Activated T-cell treated with anti-CD3 and anti-CD28 coated beads, Interleukin-2, amount 50 U/mL, for 72 hours (primary cell): ENCODE measurements at regions not wholly inside any gene's neighbourhood (a gene's known extent, or its start where the extent isn't known, plus 50 kb on each side); places are given as distances from the start of the nearest gene placed in this dataset.

ENCODE experiments used
- ATAC-seq, 2 donors: fragments of 150-1000 bp; cut with Tn5 transposase; replicated peaks in 1 of 2; 2 replicates each; pipeline ENCODE4 v1.10.0; 2021; ENCODE audit warnings: moderate library complexity in 2 of 2, mild to moderate bottlenecking in 1 of 2
- DNase-seq, 2 donors: peaks; one replicate each; pipeline ENCODE4 v3.0.0; 2021 to 2022; ENCODE audit warnings: mixed read lengths in 1 of 2
- H3K27ac Mint-ChIP-seq: one replicate; pipeline ENCODE4 v1.8.0; 2022; ENCODE audit warnings: mild to moderate bottlenecking, moderate library complexity, mixed read lengths
- H3K27me3 Mint-ChIP-seq: one replicate; pipeline ENCODE4 v1.8.0; 2022; ENCODE audit warnings: low read depth, mixed read lengths
- H3K36me3 Mint-ChIP-seq, 2 donors: one replicate each; pipeline ENCODE4 v1.8.0; 2022; ENCODE audit warnings: mixed read lengths in 2 of 2, mild to moderate bottlenecking in 1 of 2; ENCODE audit not compliant: insufficient read depth in 2 of 2
- H3K4me1 Mint-ChIP-seq: one replicate; pipeline ENCODE4 v1.8.0; 2022; ENCODE audit warnings: low read depth, mixed read lengths
- H3K4me3 Mint-ChIP-seq, 2 donors: one replicate each; pipeline ENCODE4 v1.8.0; 2022; ENCODE audit warnings: mild to moderate bottlenecking in 2 of 2, mixed read lengths in 2 of 2, moderate library complexity in 2 of 2
- H3K9me3 Mint-ChIP-seq, 2 donors: one replicate each; pipeline ENCODE4 v1.8.0; 2022; ENCODE audit warnings: mixed read lengths in 2 of 2

DNA sequence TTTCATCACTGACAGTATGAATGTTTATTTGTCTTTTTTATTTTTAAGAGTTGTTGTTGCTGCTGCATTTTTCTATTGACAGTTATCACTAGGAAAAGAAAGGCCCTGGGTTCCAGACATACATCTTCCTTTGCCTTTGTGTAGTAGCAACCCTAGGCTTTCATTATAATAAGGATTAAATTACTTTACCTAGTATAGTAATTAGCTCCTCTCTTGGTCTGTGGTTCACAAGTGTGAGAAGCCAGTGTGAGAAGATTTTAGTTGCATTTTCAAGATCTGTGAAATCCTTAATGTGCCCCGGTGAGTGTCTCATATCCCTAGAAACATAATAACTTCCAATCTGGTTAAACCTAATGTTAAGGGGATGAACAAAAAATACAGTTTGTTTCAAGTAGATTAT lies 799.3 kb upstream of the MAP3K7 start:
- Mint-ChIP-seq H3K27ac (no peak overlapping the region), H3K4me1 (no peaks in the 10 kb centered on the region), H3K27me3 (no peaks in the 10 kb centered on the region), H3K36me3 (peaks cover 0 to 2% of the 10 kb centered on the region in 2 donors), H3K4me3 (no peak overlapping the region), H3K9me3 (peaks cover 5 to 9% of the 10 kb centered on the region in 2 donors)
- DNase-seq (no peak), ATAC-seq (no peak)

- ATAC-seq (no peak), DNase-seq (no peak)
- H3K36me3 Mint-ChIP-seq = peaks cover 0 to 2% of the 10 kb centered on the region in 2 donors
- H3K27me3 Mint-ChIP-seq = no peaks in the 10 kb centered on the region
- H3K4me3 Mint-ChIP-seq = no peak overlapping the region
- H3K27ac Mint-ChIP-seq = no peak overlapping the region
- H3K9me3 Mint-ChIP-seq = peaks cover 2 to 6% of the 10 kb centered on the region in 2 donors
- no peaks in the 10 kb centered on the region for H3K4me1 Mint-ChIP-seq
Measured at GRCh38 chr6:91383207-91383606, 796.3 kb upstream of the MAP3K7 start.

DNA sequence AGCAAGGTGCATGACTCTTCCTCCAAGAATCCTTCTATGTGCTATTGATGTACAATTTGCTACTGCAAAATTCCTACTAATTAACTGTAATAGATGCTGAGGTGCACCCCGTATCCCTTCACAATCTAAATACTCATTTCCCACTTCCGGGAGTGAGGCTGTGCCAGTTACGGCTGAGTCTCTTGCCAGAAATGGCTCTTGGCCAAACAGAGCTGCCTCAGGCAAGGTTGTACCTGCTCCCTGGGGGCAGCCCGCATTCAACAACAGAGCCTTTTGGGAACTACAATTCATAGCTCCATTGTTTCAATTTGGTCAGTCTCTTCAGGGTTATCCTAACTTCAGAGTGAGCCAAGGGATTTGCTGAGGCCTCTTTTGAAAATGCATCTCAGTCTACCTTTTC lies 789.8 kb upstream of the MAP3K7 start:
- DNase-seq = no peak
- Mint-ChIP-seq H3K27me3 (no peaks in the 10 kb centered on the region), H3K36me3 (no peaks in the 10 kb centered on the region), H3K9me3 (peaks cover 0 to 4% of the 10 kb centered on the region in 2 donors), H3K27ac (no peak overlapping the region), H3K4me3 (no peak overlapping the region), H3K4me1 (no peaks in the 10 kb centered on the region)
- no peak for ATAC-seq

DNA sequence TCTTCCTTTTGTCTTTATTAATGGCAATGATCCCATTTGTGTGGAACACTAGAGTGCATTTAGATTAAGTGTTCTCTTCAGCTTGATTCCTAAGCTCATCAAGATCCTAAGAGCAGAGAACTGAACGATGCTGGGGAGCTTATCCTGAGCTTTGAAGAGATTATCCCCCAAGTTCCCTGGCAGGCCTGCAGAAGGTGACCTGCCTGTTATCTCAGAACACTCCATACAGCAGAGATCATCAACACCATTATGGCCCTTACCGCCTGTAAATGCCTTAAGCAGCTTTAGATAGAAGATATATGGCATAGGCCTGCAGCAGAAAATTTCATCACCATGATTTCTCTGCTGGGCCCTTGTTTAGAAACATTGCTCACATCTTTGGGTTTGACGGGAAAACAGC lies 779.9 kb upstream of the MAP3K7 start:
- ATAC-seq (no peak), DNase-seq (no peak)
- Mint-ChIP-seq H3K36me3 (no peaks in the 10 kb centered on the region), H3K27ac (no peak overlapping the region), H3K4me3 (no peak overlapping the region), H3K27me3 (no peaks in the 10 kb centered on the region), H3K9me3 (peaks cover 0 to 7% of the 10 kb centered on the region in 2 donors), H3K4me1 (no peaks in the 10 kb centered on the region)

DNA sequence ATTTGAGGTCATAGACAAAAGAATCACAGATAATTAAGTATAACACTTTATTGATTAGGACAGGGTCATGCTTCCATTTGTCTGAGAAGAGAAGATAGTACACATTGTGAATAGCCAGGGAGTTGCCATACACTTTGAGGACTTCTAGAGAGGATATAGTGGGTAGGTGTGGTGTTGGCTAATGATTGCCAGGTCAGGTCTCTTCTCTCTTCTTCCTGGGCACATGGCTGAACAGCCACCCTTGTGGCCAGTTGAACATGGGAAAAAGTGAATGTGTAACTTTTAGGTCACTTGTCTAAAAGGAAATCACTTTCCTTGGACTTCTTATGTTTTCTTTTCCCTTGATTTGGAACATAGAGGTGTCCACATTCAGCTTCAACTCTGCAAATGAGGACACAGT lies 772.1 kb upstream of the MAP3K7 start:
- ATAC-seq = no peak
- Mint-ChIP-seq H3K27me3 (no peaks in the 10 kb centered on the region), H3K4me1 (no peaks in the 10 kb centered on the region), H3K9me3 (no peaks in the 10 kb centered on the region), H3K27ac (no peak overlapping the region), H3K4me3 (no peak overlapping the region), H3K36me3 (no peaks in the 10 kb centered on the region)
- no peak for DNase-seq

- Mint-ChIP-seq H3K36me3 (no peaks in the 10 kb centered on the region), H3K4me1 (no peaks in the 10 kb centered on the region), H3K27ac (no peak overlapping the region), H3K27me3 (no peaks in the 10 kb centered on the region), H3K9me3 (no peaks in the 10 kb centered on the region), H3K4me3 (no peak overlapping the region)
- ATAC-seq (no peak), DNase-seq (no peak)
Measured at GRCh38 chr6:91352878-91353277, 766.0 kb upstream of the MAP3K7 start.

GRCh38 chr6:91352321-91352720 lies 765.4 kb upstream of the MAP3K7 start:
- Mint-ChIP-seq H3K4me3 (no peak overlapping the region), H3K4me1 (no peaks in the 10 kb centered on the region), H3K9me3 (no peaks in the 10 kb centered on the region), H3K27ac (no peak overlapping the region), H3K36me3 (no peaks in the 10 kb centered on the region), H3K27me3 (no peaks in the 10 kb centered on the region)
- ATAC-seq = no peak
- no peak for DNase-seq

DNA sequence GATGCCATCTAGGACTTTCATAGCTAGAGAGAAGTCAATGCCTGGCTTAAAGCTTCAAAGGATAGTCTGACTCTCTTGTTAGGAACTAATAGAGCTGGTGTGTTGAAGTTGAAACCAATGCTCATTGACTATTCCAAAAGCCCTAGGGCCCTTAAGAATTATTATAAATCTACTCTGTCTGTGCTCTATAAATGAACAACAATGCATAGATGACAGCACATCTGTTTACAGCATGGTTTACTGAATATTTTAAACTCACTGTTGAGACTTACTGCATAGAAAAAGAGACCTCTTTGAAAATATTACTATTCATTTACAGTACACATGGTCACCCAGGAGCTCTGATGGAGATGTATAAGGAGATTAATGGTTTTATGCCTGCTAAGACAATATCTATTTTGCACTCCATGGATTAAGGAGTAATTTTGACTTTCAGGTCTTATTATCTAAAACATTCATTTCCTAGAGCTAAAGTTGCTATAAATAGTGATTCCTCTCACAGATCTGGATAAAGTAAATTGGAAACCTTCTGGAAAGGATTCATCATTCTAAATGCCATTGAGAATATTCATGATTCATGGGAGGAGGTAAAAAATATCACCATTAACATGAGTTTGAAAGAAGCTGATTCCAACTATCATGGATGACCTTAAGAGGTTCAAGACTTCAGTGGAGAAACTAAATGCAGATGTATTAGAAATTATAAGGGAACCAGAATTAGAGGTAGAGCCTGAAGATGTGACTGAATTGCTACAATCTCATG lies 763.5 kb upstream of the MAP3K7 start:
- ATAC-seq = no peak
- Mint-ChIP-seq H3K27ac (no peak overlapping the region), H3K4me1 (no peaks in the 10 kb centered on the region), H3K36me3 (no peaks in the 10 kb centered on the region), H3K4me3 (no peak overlapping the region), H3K9me3 (no peaks in the 10 kb centered on the region), H3K27me3 (no peaks in the 10 kb centered on the region)
- no peak for DNase-seq

DNA sequence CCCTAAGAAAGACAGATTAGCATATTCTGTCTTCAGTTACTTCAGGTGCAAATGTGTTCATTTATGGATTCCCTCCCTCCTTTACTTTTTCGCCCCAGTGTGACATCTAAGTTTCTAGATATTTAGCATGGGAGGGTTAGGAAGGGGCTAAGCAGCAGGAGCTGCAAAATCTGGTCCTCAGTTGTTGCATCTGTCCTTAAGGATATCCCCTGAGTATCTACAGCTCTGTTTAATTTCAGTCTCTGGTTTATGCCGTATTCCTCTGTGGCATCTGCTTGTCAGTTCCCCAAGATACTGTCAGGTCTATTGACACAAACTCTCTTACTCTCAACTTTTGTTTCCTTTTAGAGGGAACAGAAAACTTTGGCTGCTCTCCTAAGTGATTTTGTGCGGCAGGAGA lies 754.6 kb upstream of the MAP3K7 start:
- Mint-ChIP-seq H3K9me3 (no peaks in the 10 kb centered on the region), H3K27me3 (no peaks in the 10 kb centered on the region), H3K4me3 (no peak overlapping the region), H3K36me3 (no peaks in the 10 kb centered on the region), H3K27ac (no peak overlapping the region), H3K4me1 (no peaks in the 10 kb centered on the region)
- ATAC-seq (no peak), DNase-seq (no peak)

GRCh38 chr6:91340896-91341395 lies 754.1 kb upstream of the MAP3K7 start:
- no peaks in the 10 kb centered on the region for H3K36me3 Mint-ChIP-seq
- H3K9me3 Mint-ChIP-seq = no peaks in the 10 kb centered on the region
- H3K27ac Mint-ChIP-seq = no peak overlapping the region
- no peak for DNase-seq
- H3K4me3 Mint-ChIP-seq = no peak overlapping the region
- no peaks in the 10 kb centered on the region for H3K4me1 Mint-ChIP-seq
- no peak for ATAC-seq
- H3K27me3 Mint-ChIP-seq = no peaks in the 10 kb centered on the region

DNA sequence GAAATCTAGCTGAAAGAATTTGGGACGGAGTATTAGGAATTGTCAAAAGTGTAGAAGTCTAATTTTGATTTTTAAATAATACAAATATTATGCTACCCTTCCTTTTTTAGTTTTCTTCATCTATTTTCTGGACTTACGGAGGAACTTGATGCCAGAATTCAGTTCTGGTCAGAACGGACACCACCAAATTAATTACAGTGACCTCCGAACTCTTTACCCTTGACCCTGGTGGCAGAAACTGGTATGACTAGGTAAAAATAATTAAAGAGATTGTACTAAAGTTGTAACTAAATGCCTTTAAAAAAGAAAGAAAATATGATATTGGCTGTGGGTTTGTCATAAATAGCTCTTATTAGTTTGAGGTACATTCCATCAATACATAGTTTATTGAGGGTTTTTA lies 751.1 kb upstream of the MAP3K7 start:
- no peak for ATAC-seq
- H3K36me3 Mint-ChIP-seq = no peaks in the 10 kb centered on the region
- no peaks in the 10 kb centered on the region for H3K4me1 Mint-ChIP-seq
- H3K27me3 Mint-ChIP-seq = no peaks in the 10 kb centered on the region
- no peak overlapping the region for H3K4me3 Mint-ChIP-seq
- H3K9me3 Mint-ChIP-seq = peaks cover 0 to 4% of the 10 kb centered on the region in 2 donors
- DNase-seq = no peak
- no peak overlapping the region for H3K27ac Mint-ChIP-seq

- H3K4me3 Mint-ChIP-seq = no peak overlapping the region
- H3K27ac Mint-ChIP-seq = no peak overlapping the region
- no peaks in the 10 kb centered on the region for H3K27me3 Mint-ChIP-seq
- H3K9me3 Mint-ChIP-seq = peaks cover 0 to 4% of the 10 kb centered on the region in 2 donors
- DNase-seq (no peak), ATAC-seq (no peak)
- no peaks in the 10 kb centered on the region for H3K36me3 Mint-ChIP-seq
- no peaks in the 10 kb centered on the region for H3K4me1 Mint-ChIP-seq
Measured at GRCh38 chr6:91330896-91331295, 744.0 kb upstream of the MAP3K7 start.

DNA sequence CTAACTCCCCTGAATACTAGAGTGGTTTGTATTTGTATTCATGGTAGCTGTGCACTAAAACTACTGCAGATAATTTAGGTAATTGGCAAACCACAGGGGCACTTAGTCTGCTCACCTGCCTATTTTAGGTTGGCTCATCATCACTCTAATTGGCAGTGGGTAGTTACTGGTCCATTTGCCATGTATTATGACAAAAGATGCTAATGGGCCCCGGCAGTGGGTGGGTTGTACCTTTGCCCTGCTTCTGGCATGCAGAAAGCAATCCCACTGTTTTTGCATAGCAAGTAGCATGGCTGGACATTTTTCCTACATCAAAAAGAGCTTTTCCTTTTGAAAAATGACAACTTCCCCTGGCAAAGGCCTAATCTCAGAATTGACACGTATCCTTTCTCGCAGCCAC lies 741.4 kb upstream of the MAP3K7 start:
- no peak overlapping the region for H3K27ac Mint-ChIP-seq
- no peaks in the 10 kb centered on the region for H3K27me3 Mint-ChIP-seq
- H3K4me3 Mint-ChIP-seq = no peak overlapping the region
- ATAC-seq (no peak), DNase-seq (no peak)
- no peaks in the 10 kb centered on the region for H3K9me3 Mint-ChIP-seq
- no peaks in the 10 kb centered on the region for H3K36me3 Mint-ChIP-seq
- no peaks in the 10 kb centered on the region for H3K4me1 Mint-ChIP-seq

DNA sequence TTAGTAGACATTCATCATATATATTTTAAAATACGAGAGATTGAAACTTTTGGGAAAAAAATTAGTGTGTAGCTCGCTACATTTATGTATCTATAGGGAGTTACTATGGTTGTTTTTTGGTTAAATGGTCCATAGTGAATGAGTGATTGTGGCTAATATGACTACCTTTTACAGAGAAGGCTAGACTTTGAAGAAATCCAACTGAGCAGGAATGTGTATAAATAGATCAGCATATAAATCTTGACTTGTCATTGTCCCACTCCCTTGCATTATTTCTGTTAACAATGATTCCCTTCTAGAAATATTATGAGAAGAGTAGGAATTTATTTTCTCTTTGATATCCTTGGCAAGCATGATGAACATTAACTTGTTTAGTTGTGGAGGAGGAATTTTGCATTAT lies 737.8 kb upstream of the MAP3K7 start:
- H3K27me3 Mint-ChIP-seq = no peaks in the 10 kb centered on the region
- no peak overlapping the region for H3K27ac Mint-ChIP-seq
- no peak for DNase-seq
- H3K4me1 Mint-ChIP-seq = no peaks in the 10 kb centered on the region
- no peak for ATAC-seq
- H3K36me3 Mint-ChIP-seq = no peaks in the 10 kb centered on the region
- H3K4me3 Mint-ChIP-seq = no peak overlapping the region
- H3K9me3 Mint-ChIP-seq = no peaks in the 10 kb centered on the region
